Trophoblast cell (in vitro differentiated cells and primary cell): ENCODE measurements at regions not wholly inside any gene's neighbourhood (a gene's known extent, or its start where the extent isn't known, plus 50 kb on each side); places are given as distances from the start of the nearest gene placed in this dataset.

Experiments used
- DNase-seq, 2 donors: peaks; one replicate each; pipeline ENCODE4 v3.0.0-alpha.2; 2016
- H2AFZ ChIP-seq: 2 replicates; pipeline ENCODE4 v1.6.1; 2013; ENCODE audit warnings: low read length, moderate library complexity, mild to moderate bottlenecking; ENCODE audit not compliant: insufficient read depth, poor library complexity
- H2AK5ac ChIP-seq: 2 replicates; pipeline ENCODE4 v1.6.1; 2013; ENCODE audit warnings: mild to moderate bottlenecking, low read length
- H2BK120ac ChIP-seq: 2 replicates; pipeline ENCODE4 v1.6.1; 2013; ENCODE audit warnings: low read length, mild to moderate bottlenecking, moderate library complexity; ENCODE audit not compliant: insufficient read depth, poor library complexity
- H2BK12ac ChIP-seq: 2 replicates; pipeline ENCODE4 v1.6.1; 2013; ENCODE audit warnings: mild to moderate bottlenecking, low read length, moderate library complexity
- H2BK5ac ChIP-seq: 2 replicates; pipeline ENCODE4 v1.6.1; 2013; ENCODE audit warnings: low read length, low read depth, moderate library complexity, mild to moderate bottlenecking; ENCODE audit not compliant: poor library complexity
- H3K14ac ChIP-seq: 2 replicates; pipeline ENCODE4 v1.6.1; 2013; ENCODE audit warnings: mild to moderate bottlenecking, low read length
- H3K18ac ChIP-seq: 2 replicates; pipeline ENCODE4 v1.6.1; 2013; ENCODE audit warnings: mild to moderate bottlenecking, low read length
- H3K23ac ChIP-seq: 2 replicates; pipeline ENCODE4 v1.6.1; 2013; ENCODE audit warnings: low read length
- H3K27ac ChIP-seq: 2 replicates; pipeline ENCODE4 v1.5.1; 2013; ENCODE audit warnings: low read depth, mild to moderate bottlenecking, inconsistent platforms, low read length, moderate library complexity
- H3K27me3 ChIP-seq: 2 replicates; pipeline ENCODE4 v1.6.1; 2013; ENCODE audit warnings: inconsistent platforms, mild to moderate bottlenecking, low read length, moderate library complexity; ENCODE audit not compliant: insufficient read depth
- H3K36me3 ChIP-seq, 2 experiments: 1 replicate in 1 of 2; 2 replicates in 1 of 2; pipeline ENCODE4 v1.6.1; 2013; ENCODE audit warnings: low read length in 2 of 2, mild to moderate bottlenecking in 2 of 2, moderate library complexity in 1 of 2; ENCODE audit not compliant: insufficient read depth in 2 of 2, control insufficient read depth in 1 of 2
- H3K4ac ChIP-seq: 2 replicates; pipeline ENCODE4 v1.6.1; 2013; ENCODE audit warnings: low read depth, mild to moderate bottlenecking, low read length, moderate library complexity
- H3K4me1 ChIP-seq, 2 experiments: 1 replicate in 1 of 2; 2 replicates in 1 of 2; pipeline ENCODE4 v1.6.1; 2013; ENCODE audit warnings: low read length in 2 of 2, mild to moderate bottlenecking in 2 of 2, moderate library complexity in 1 of 2; ENCODE audit not compliant: insufficient read depth in 2 of 2, control insufficient read depth in 1 of 2
- H3K4me2 ChIP-seq: 2 replicates; pipeline ENCODE4 v1.6.1; 2013; ENCODE audit warnings: inconsistent platforms, mild to moderate bottlenecking, low read length, moderate library complexity
- H3K4me3 ChIP-seq: 2 replicates; pipeline ENCODE4 v1.5.1; 2013; ENCODE audit warnings: mild to moderate bottlenecking, low read depth, low read length, inconsistent platforms
- H3K79me1 ChIP-seq: one replicate; pipeline ENCODE4 v1.6.1; 2013; ENCODE audit warnings: low read length
- H3K79me2 ChIP-seq: 2 replicates; pipeline ENCODE4 v1.6.1; 2013; ENCODE audit warnings: low read length, mild to moderate bottlenecking; ENCODE audit not compliant: control insufficient read depth, insufficient read depth, poor library complexity
- H3K9ac ChIP-seq: 2 replicates; pipeline ENCODE4 v1.6.1; 2013; ENCODE audit warnings: mild to moderate bottlenecking, low read length
- H3K9me3 ChIP-seq: 2 replicates; pipeline ENCODE4 v1.6.1; 2013; ENCODE audit warnings: low read depth, mild to moderate bottlenecking, control low read depth, inconsistent platforms, low read length; ENCODE audit not compliant: insufficient read depth
- H4K12ac ChIP-seq: 2 replicates; pipeline ENCODE4 v1.6.1; 2013; ENCODE audit warnings: low read depth, mild to moderate bottlenecking, low read length, moderate library complexity
- H4K8ac ChIP-seq: 2 replicates; pipeline ENCODE4 v1.6.1; 2013; ENCODE audit warnings: low read depth, mild to moderate bottlenecking, low read length, moderate library complexity
- H4K91ac ChIP-seq: one replicate; pipeline ENCODE4 v1.6.1; 2013; ENCODE audit warnings: low read depth, mild to moderate bottlenecking, low read length, moderate library complexity
- WGBS: extraction: QIAGEN DNeasy Blood & Tissue Kit; methylation state at CpG from one replicate; pipeline ENCODE4 v1.1.7; 2013; ENCODE audit warnings: missing lambda C conversion rate; ENCODE audit not compliant: insufficient read length, insufficient coverage; ENCODE audit errors: extremely low coverage; 5-methylcytosine and 5-hydroxymethylcytosine counted together

DNA sequence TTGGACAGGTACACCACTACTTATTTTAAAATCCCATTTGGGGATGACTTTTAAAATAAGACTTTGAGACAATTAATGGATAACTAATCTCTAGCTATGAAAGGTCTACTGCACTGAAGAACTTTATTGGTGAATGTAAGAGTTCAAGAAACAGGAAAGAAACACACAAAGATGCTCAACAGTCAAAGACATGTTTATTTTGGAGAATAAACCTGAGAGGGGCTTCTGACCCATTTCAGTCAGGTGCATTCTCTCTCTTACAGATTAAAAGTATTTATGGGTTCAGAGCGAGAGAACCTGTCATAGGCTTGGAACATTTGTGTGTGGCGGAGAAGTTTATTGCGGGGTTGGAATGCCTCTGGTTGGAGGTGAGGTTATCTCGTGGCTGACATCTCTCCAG is 94.3 kb upstream of the USP29 start:
- H3K27ac ChIP-seq = no peak overlapping the region
- no CpG with 5 or more reads among the region's 4 CpGs for WGBS
- H2BK120ac ChIP-seq = no peak overlapping the region
- H3K14ac ChIP-seq = no peak overlapping the region
- H2BK12ac ChIP-seq = no peak overlapping the region
- no peaks in the 10 kb centered on the region for H3K79me1 ChIP-seq
- H4K91ac ChIP-seq = no peak overlapping the region
- no peak overlapping the region for H3K4me3 ChIP-seq
- DNase-seq = no peak
- H4K12ac ChIP-seq = no peak overlapping the region
- H3K36me3 ChIP-seq = no peaks in the 10 kb centered on the region
- H3K79me2 ChIP-seq = no peaks in the 10 kb centered on the region
- H3K9ac ChIP-seq = no peak overlapping the region
- H3K23ac ChIP-seq = no peak overlapping the region
- H3K27me3 ChIP-seq = no peaks in the 10 kb centered on the region
- H3K9me3 ChIP-seq = peaks cover 20% of the 10 kb centered on the region
- H3K4me2 ChIP-seq = no peak overlapping the region
- no peak overlapping the region for H3K18ac ChIP-seq
- no peak overlapping the region for H2AK5ac ChIP-seq
- H4K8ac ChIP-seq = no peak overlapping the region
- H3K4me1 ChIP-seq = no peaks in the 10 kb centered on the region
- H3K4ac ChIP-seq = no peak overlapping the region
- H2BK5ac ChIP-seq = no peak overlapping the region
- H2AFZ ChIP-seq = no peak overlapping the region

DNA sequence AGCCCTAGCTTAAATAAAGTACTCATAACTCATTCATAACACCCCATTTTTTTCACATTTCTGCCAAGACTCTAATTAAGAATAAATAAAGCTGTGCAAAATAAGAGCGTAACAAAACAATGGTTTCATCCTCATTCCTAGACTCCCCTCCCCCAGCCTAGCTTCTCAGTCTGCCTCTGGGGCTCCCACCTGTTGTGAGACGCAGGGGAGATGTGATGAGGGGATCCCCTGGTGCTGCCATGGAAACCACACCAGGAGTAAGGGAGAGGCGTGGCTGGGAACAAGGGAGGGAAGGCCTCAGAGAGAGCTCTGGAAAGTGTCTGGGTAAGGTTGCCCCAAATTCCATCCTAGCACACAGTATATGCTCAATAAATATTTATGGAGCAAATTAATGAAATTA is 93.3 kb upstream of the USP29 start:
- DNase-seq = no peak
- Histone ChIP-seq H2BK12ac (no peak overlapping the region), H3K4ac (no peak overlapping the region), H3K18ac (no peak overlapping the region), H4K8ac (no peak overlapping the region), H4K91ac (no peak overlapping the region), H3K4me2 (no peak overlapping the region), H2BK5ac (no peak overlapping the region), H4K12ac (no peak overlapping the region), H3K23ac (no peak overlapping the region), H2AK5ac (no peak overlapping the region), H3K9ac (no peak overlapping the region), H3K27me3 (no peaks in the 10 kb centered on the region), H2AFZ (no peak overlapping the region), H3K9me3 (peaks cover 19% of the 10 kb centered on the region), H3K79me2 (no peaks in the 10 kb centered on the region), H2BK120ac (no peak overlapping the region), H3K4me1 (no peaks in the 10 kb centered on the region), H3K79me1 (no peaks in the 10 kb centered on the region), H3K4me3 (no peak overlapping the region), H3K14ac (no peak overlapping the region), H3K36me3 (no peaks in the 10 kb centered on the region), H3K27ac (no peak overlapping the region)
- WGBS = no CpG with 5 or more reads among the region's 3 CpGs

DNA sequence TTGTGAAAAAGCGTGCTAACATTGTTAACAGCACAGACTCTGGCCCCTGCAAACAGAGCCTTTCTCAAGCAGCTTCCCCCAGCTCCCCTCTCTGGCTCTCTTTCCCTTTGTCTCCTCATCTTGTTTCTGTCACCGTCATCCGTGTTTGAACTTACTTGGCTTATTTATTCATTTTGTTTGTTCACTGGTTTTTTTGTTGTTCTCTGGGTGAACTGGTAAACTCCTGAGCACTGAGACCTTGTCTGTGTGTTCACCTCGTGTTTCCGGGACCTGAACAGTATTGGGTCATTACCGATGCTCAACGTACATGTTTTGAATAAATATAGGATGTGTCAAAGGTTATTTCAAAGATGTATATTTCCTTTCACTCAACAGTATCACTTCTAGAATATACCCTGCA is 92.4 kb upstream of the USP29 start:
- Histone ChIP-seq H2AK5ac (no peak overlapping the region), H4K12ac (no peak overlapping the region), H3K9ac (no peak overlapping the region), H2AFZ (no peak overlapping the region), H3K79me1 (no peaks in the 10 kb centered on the region), H3K9me3 (peaks cover 15% of the 10 kb centered on the region), H3K27me3 (no peaks in the 10 kb centered on the region), H3K18ac (no peak overlapping the region), H3K14ac (no peak overlapping the region), H3K4me1 (no peaks in the 10 kb centered on the region), H2BK12ac (no peak overlapping the region), H3K4me3 (no peak overlapping the region), H3K36me3 (no peaks in the 10 kb centered on the region), H3K27ac (no peak overlapping the region), H2BK5ac (no peak overlapping the region), H2BK120ac (no peak overlapping the region), H4K8ac (no peak overlapping the region), H3K79me2 (no peaks in the 10 kb centered on the region), H3K4ac (no peak overlapping the region), H4K91ac (no peak overlapping the region), H3K4me2 (no peak overlapping the region), H3K23ac (no peak overlapping the region)
- DNase-seq = no peak
- no CpG with 5 or more reads among the region's 7 CpGs for WGBS

DNA sequence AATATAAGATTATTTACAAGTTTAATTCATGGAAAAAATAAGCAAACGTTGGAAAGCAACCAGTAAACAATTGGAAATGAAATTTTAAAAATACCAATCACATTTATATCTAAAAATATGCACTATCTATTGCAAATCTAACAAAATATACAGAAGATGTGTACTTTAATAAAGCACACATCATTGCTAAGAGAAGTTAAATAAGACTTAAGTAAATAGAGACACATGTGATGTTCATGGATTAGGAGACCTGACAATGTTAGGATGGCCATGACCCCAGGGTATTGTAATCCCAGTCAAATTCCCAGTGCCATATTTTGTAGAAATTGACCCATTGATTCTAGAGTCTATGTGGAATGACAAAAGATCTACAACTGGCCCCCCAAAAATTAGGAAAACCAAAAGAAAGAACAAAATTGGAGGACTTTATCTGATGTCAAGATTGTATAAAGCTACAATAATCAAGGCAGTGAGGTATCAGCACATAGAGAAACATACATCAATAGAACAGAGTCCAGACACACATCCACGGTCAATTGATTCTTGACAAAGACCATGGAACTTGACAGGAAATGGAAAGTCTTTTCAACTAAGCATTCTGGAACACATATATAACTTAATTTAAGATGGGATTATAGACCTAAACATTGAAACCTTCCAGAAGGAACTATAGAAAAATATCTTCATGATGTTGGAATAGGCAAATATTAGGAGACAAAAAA is 90.8 kb upstream of the USP29 start:
- Histone ChIP-seq H3K36me3 (no peaks in the 10 kb centered on the region), H3K79me2 (no peaks in the 10 kb centered on the region), H2BK5ac (no peak overlapping the region), H2AFZ (no peak overlapping the region), H3K4me2 (no peak overlapping the region), H3K4ac (no peak overlapping the region), H3K9ac (no peak overlapping the region), H3K9me3 (peaks cover 14% of the 10 kb centered on the region), H3K4me1 (no peaks in the 10 kb centered on the region), H4K8ac (no peak overlapping the region), H4K91ac (no peak overlapping the region), H3K23ac (no peak overlapping the region), H3K18ac (no peak overlapping the region), H3K27me3 (no peaks in the 10 kb centered on the region), H3K4me3 (no peak overlapping the region), H4K12ac (no peak overlapping the region), H3K79me1 (no peaks in the 10 kb centered on the region), H2AK5ac (no peak overlapping the region), H3K27ac (no peak overlapping the region), H2BK12ac (no peak overlapping the region), H2BK120ac (no peak overlapping the region), H3K14ac (no peak overlapping the region)
- WGBS = no CpG with 5 or more reads among the region's 2 CpGs
- DNase-seq = no peak
